ENCODE measurements at regions not wholly inside any gene's neighbourhood (a gene's known extent, or its start where the extent isn't known, plus 50 kb on each side); places are given as distances from the start of the nearest gene placed in this dataset.

DNA sequence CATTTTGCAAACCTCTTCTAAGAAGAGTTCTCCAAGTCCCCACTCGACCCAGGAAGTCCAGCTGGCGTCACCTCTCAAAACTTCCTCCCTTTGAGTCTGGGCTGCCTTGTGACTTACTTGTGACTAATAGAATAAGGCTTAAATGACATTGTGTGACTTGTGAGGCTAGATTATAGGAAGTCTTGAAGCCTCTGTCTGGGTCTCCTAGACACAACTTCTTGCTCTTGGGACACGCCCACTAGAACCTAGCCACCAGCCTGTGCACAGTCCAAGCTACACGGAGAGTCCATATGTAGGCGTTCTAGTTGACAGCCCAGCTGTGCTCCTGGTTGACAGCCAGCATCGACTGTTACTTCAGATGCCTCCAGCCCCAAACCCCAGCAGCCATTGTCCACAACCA lies 66.7 kb upstream of the TANC2 start:
- no peak overlapping the region for H3K27ac ChIP-seq (ENCODE audit: low read length)
- BruUV-seq (replicated peaks), result no TSS peak
- H3K27me3 ChIP-seq (ENCODE audit: control insufficient read depth, insufficient read depth, low read length), result no peaks in the 10 kb centered on the region
- no peak overlapping the region for H3K4me3 ChIP-seq (ENCODE audit: low read depth in 2 of 2, low read length in 2 of 2)
- peaks cover 9% of the 10 kb centered on the region for H3K4me1 ChIP-seq (ENCODE audit: control insufficient read depth, insufficient read depth, low read length)
- in situ Hi-C loops (cut with HindIII; ENCODE audit: low pct_unique_long_range_greater_than_20kb, low sequenced_read_pairs) (no loop called here), intact Hi-C loops (cut with micrococcal nuclease; ENCODE audit: unreplicated experiment) (no loop called here)
- DNase-seq (ENCODE audit: low read depth, low spot score), result no peak
- H3K9me3 ChIP-seq (ENCODE audit: control insufficient read depth, insufficient read depth, low read depth, low read length), result no peaks in the 10 kb centered on the region
- no peak for TF ChIP-seq TCF7L2 (IDR thresholded peaks at IDR 0.05; ENCODE audit: low read depth, low read length)
- TF ChIP-seq, protein P1, sequence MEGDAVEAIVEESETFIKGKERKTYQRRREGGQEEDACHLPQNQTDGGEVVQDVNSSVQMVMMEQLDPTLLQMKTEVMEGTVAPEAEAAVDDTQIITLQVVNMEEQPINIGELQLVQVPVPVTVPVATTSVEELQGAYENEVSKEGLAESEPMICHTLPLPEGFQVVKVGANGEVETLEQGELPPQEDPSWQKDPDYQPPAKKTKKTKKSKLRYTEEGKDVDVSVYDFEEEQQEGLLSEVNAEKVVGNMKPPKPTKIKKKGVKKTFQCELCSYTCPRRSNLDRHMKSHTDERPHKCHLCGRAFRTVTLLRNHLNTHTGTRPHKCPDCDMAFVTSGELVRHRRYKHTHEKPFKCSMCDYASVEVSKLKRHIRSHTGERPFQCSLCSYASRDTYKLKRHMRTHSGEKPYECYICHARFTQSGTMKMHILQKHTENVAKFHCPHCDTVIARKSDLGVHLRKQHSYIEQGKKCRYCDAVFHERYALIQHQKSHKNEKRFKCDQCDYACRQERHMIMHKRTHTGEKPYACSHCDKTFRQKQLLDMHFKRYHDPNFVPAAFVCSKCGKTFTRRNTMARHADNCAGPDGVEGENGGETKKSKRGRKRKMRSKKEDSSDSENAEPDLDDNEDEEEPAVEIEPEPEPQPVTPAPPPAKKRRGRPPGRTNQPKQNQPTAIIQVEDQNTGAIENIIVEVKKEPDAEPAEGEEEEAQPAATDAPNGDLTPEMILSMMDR (IDR thresholded peaks at IDR 0.05), result no peak
- TF ChIP-seq, protein P2, sequence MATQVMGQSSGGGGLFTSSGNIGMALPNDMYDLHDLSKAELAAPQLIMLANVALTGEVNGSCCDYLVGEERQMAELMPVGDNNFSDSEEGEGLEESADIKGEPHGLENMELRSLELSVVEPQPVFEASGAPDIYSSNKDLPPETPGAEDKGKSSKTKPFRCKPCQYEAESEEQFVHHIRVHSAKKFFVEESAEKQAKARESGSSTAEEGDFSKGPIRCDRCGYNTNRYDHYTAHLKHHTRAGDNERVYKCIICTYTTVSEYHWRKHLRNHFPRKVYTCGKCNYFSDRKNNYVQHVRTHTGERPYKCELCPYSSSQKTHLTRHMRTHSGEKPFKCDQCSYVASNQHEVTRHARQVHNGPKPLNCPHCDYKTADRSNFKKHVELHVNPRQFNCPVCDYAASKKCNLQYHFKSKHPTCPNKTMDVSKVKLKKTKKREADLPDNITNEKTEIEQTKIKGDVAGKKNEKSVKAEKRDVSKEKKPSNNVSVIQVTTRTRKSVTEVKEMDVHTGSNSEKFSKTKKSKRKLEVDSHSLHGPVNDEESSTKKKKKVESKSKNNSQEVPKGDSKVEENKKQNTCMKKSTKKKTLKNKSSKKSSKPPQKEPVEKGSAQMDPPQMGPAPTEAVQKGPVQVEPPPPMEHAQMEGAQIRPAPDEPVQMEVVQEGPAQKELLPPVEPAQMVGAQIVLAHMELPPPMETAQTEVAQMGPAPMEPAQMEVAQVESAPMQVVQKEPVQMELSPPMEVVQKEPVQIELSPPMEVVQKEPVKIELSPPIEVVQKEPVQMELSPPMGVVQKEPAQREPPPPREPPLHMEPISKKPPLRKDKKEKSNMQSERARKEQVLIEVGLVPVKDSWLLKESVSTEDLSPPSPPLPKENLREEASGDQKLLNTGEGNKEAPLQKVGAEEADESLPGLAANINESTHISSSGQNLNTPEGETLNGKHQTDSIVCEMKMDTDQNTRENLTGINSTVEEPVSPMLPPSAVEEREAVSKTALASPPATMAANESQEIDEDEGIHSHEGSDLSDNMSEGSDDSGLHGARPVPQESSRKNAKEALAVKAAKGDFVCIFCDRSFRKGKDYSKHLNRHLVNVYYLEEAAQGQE (IDR thresholded peaks at IDR 0.05; ENCODE audit: insufficient read depth in 1 of 2, low read depth in 2 of 2, low read length in 1 of 2), result no peak
- no peak for TF ChIP-seq SIN3A (IDR thresholded peaks at IDR 0.05; ENCODE audit: borderline replicate concordance, insufficient read depth, low read depth, low read length)
- no peak for TF ChIP-seq POLR2AphosphoS5 (IDR thresholded peaks at IDR 0.05; ENCODE audit: low read depth, low read length)
- no peaks in the 10 kb centered on the region for H3K36me3 ChIP-seq (ENCODE audit: control insufficient read depth, insufficient read depth, low read length)
- CTCF ChIA-PET, result no interaction called here
- no peak for ATAC-seq
- POLR2A ChIA-PET, result no interaction called here

DNA sequence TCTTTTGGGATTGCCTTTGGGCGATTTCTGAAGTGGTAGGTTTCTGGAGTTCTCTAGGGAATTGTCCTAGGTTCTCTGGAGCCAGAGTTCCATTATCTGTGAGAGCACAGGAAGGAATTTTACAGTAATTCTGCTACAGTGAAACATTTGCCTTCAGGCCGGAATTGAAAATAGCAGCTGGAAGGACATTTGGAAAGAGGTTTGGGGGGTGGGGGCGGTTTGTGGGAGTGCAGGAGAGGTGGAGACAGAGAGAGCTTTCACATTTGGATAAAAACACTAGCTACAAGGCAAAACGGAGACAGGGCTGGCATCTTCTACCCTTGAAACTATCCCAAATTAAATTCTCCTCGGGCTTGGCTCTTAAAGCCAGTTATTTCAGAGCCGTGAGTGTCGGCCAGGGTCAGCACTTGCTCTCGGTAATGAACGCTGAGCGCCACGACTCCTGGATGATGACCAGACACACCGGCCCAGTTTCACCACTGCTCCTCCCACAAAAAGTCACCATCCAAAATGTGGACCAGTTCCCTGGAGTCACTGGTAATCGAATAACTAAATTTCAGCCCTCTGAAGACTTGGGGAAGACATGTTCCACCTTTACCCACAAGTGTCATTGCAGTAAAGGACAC lies 67.7 kb upstream of the TANC2 start:
- ATAC-seq, result no peak
- H3K27ac ChIP-seq (ENCODE audit: low read length), result no peak overlapping the region; the same call in 1 of the 2 replicates
- H3K36me3 ChIP-seq (ENCODE audit: control insufficient read depth, insufficient read depth, low read length), result no peaks in the 10 kb centered on the region
- no peak for TF ChIP-seq TCF7L2 (IDR thresholded peaks at IDR 0.05; ENCODE audit: low read depth, low read length)
- no peak for TF ChIP-seq SIN3A (IDR thresholded peaks at IDR 0.05; ENCODE audit: borderline replicate concordance, insufficient read depth, low read depth, low read length)
- TF ChIP-seq, protein P1 (IDR thresholded peaks at IDR 0.05), result no peak
- TF ChIP-seq, protein P2 (IDR thresholded peaks at IDR 0.05; ENCODE audit: insufficient read depth in 1 of 2, low read depth in 2 of 2, low read length in 1 of 2), result no peak
- no peak for TF ChIP-seq POLR2AphosphoS5 (IDR thresholded peaks at IDR 0.05; ENCODE audit: low read depth, low read length)
- H3K27me3 ChIP-seq (ENCODE audit: control insufficient read depth, insufficient read depth, low read length), result no peaks in the 10 kb centered on the region
- ChIA-PET CTCF (no interaction called here), POLR2A (no interaction called here)
- no TSS peak for BruUV-seq (replicated peaks)
- H3K4me1 ChIP-seq (ENCODE audit: control insufficient read depth, insufficient read depth, low read length), result peaks cover 9% of the 10 kb centered on the region
- no peaks in the 10 kb centered on the region for H3K9me3 ChIP-seq (ENCODE audit: control insufficient read depth, insufficient read depth, low read depth, low read length)
- intact Hi-C loops (cut with micrococcal nuclease; ENCODE audit: unreplicated experiment) (no loop called here), in situ Hi-C loops (cut with HindIII; ENCODE audit: low pct_unique_long_range_greater_than_20kb, low sequenced_read_pairs) (no loop called here)
- no peak for DNase-seq (ENCODE audit: low read depth, low spot score)
- no peak overlapping the region for H3K4me3 ChIP-seq (ENCODE audit: low read depth in 2 of 2, low read length in 2 of 2)
